Lung (tissue), 11 donors: ENCODE measurements at regions not wholly inside any gene's neighbourhood (a gene's known extent, or its start where the extent isn't known, plus 50 kb on each side); places are given as distances from the start of the nearest gene placed in this dataset.

Experiments used
- ATAC-seq: fragments of 200-7000 bp; cut with Tn5 transposase; one replicate; pipeline ENCODE4 v1.9.1; 2020; ENCODE audit warnings: moderate number of reproducible peaks; ENCODE audit not compliant: insufficient read depth, low FRiP score
- DNase-seq, 3 donors: peaks; one replicate each; pipeline ENCODE4 v3.0.0-alpha.2; 2013 to 2017
- H3K27ac ChIP-seq, 2 donors: one replicate each; pipeline ENCODE4 v1.5.1; 2013; ENCODE audit warnings: mild to moderate bottlenecking in 2 of 2, moderate library complexity in 2 of 2, control low read depth in 1 of 2, inconsistent platforms in 1 of 2, low read depth in 1 of 2, low read length in 1 of 2
- H3K27me3 ChIP-seq, 3 donors: one replicate each; pipeline ENCODE4 v1.5.1; 2013; ENCODE audit warnings: low read length in 2 of 3; ENCODE audit not compliant: control insufficient read depth in 3 of 3, insufficient read depth in 3 of 3
- H3K36me3 ChIP-seq, 4 donors: one replicate each; pipeline ENCODE4 v1.5.1; 2013; ENCODE audit warnings: low read length in 4 of 4, mild to moderate bottlenecking in 1 of 4, moderate library complexity in 1 of 4; ENCODE audit not compliant: control insufficient read depth in 4 of 4, insufficient read depth in 4 of 4
- H3K4me1 ChIP-seq, 5 donors: one replicate each; pipeline ENCODE4 v1.5.1; 2013; ENCODE audit warnings: low read length in 5 of 5, mild to moderate bottlenecking in 2 of 5, moderate library complexity in 1 of 5; ENCODE audit not compliant: control insufficient read depth in 5 of 5, insufficient read depth in 5 of 5
- H3K4me3 ChIP-seq: one replicate; pipeline ENCODE4 v1.5.1; 2013; ENCODE audit warnings: mild to moderate bottlenecking, control low read depth, moderate library complexity
- H3K9ac ChIP-seq, 2 donors: one replicate each; pipeline ENCODE4 v1.5.1; 2013; ENCODE audit warnings: low read length in 2 of 2, control low read depth in 1 of 2; ENCODE audit not compliant: insufficient read depth in 1 of 2
- H3K9me3 ChIP-seq, 4 donors: one replicate each; pipeline ENCODE4 v1.5.1; 2013; ENCODE audit warnings: low read length in 3 of 4, mild to moderate bottlenecking in 1 of 4, moderate library complexity in 1 of 4; ENCODE audit not compliant: control insufficient read depth in 4 of 4, insufficient read depth in 3 of 4
- CTCF ChIP-seq: IDR thresholded peaks from 2 replicates; pipeline ENCODE4 v1.5.1; 2012; ENCODE audit warnings: mild to moderate bottlenecking; ENCODE audit errors: control extremely low read depth, extremely low read depth
- WGBS, 2 donors: extraction: QIAGEN DNeasy Blood & Tissue Kit; methylation state at CpG; one replicate each; pipeline ENCODE4 v1.1.7; 2013; 5-methylcytosine and 5-hydroxymethylcytosine counted together
- donor health status: control.
- donor health status: control.
- donor health status: Bipolar disorder and iron deficiency.
- donor health status: healthy.
- donor health status: DM: yes; HTN: yes; CAD: no.

- Histone ChIP-seq H3K4me3 (no peak overlapping the region), H3K27ac (no peak overlapping the region), H3K36me3 (no peaks in the 10 kb centered on the region), H3K9ac (no peak overlapping the region), H3K27me3 (no peaks in the 10 kb centered on the region), H3K4me1 (peaks cover 0 to 23% (median 7%) of the 10 kb centered on the region in 5 donors), H3K9me3 (no peaks in the 10 kb centered on the region)
- no peak for TF ChIP-seq CTCF
- DNase-seq: no peak
- WGBS, 2 donors: 88 to 89% methylated on average over 5 of the region's 5 CpGs
- ATAC-seq: peak; percentile 19
Measured at GRCh38 chr14:58713677-58714076, 75.9 kb downstream of the DACT1 start.

- Histone ChIP-seq H3K27me3 (no peaks in the 10 kb centered on the region), H3K36me3 (no peaks in the 10 kb centered on the region), H3K4me3 (no peak overlapping the region), H3K9me3 (no peaks in the 10 kb centered on the region), H3K9ac (peak overlapping the region in 1 of 2 donors; percentile 19), H3K27ac (no peak overlapping the region), H3K4me1 (peaks cover 0 to 24% (median 7%) of the 10 kb centered on the region in 5 donors)
- WGBS, 2 donors: 70 to 85% methylated on average over 6 of the region's 6 CpGs
- ATAC-seq (no peak), DNase-seq (peak in 1 of 3 donors; percentile 88)
- no peak for TF ChIP-seq CTCF
Measured at GRCh38 chr14:58716706-58717105, 78.9 kb downstream of the DACT1 start.

- Histone ChIP-seq H3K4me1 (peaks cover 0 to 24% (median 7%) of the 10 kb centered on the region in 5 donors), H3K9ac (no peak overlapping the region), H3K36me3 (no peaks in the 10 kb centered on the region), H3K9me3 (no peaks in the 10 kb centered on the region), H3K4me3 (no peak overlapping the region), H3K27ac (no peak overlapping the region), H3K27me3 (no peaks in the 10 kb centered on the region)
- DNase-seq: no peak
- no peak for ATAC-seq
- TF ChIP-seq CTCF: no peak
Measured at GRCh38 chr14:58717211-58717610, 79.4 kb downstream of the DACT1 start.

- Histone ChIP-seq H3K4me3 (no peak overlapping the region), H3K27ac (no peak overlapping the region), H3K9me3 (no peaks in the 10 kb centered on the region), H3K36me3 (no peaks in the 10 kb centered on the region), H3K4me1 (peaks cover 0 to 24% (median 7%) of the 10 kb centered on the region in 5 donors), H3K9ac (no peak overlapping the region), H3K27me3 (no peaks in the 10 kb centered on the region)
- DNase-seq (peak in 1 of 3 donors; percentile 66), ATAC-seq (no peak)
- 57 to 72% methylated on average over 2 of the region's 2 CpGs for WGBS, 2 donors
- TF ChIP-seq CTCF: no peak
Measured at GRCh38 chr14:58717813-58718212, 80.1 kb downstream of the DACT1 start.
